Amygdala (tissue), 56 donors: ENCODE measurements at regions not wholly inside any gene's neighbourhood (a gene's known extent, or its start where the extent isn't known, plus 50 kb on each side); places are given as distances from the start of the nearest gene placed in this dataset.

Source experiments
- DNase-seq, 56 donors: peaks; one replicate each; lab custom pipeline; 2025; lab: John Stamatoyannopoulos, UW

- DNase-seq: no peak
Observed at GRCh38 chr16:74100395-74101326, 196.0 kb upstream of the PSMD7 start.

DNA sequence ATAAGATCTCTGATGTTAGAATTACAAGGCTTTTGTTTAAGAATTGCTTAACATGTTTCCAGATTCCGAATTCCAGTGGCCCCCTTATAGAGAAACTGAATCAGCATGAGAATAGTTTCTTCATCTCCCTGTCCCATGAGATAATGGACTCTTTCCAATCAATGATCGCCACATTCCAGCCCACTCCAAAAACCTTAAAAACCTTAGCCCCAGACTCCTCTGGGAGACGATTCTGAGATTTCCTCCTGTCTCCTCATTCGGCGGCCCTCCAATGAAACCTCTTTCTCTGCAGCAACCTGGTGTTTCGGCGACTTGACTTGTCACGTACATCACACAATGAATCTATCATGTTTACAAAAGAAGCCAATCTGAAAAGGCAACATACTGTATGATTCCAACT, 197.1 kb upstream of the PSMD7 start:
- no peak for DNase-seq

GRCh38 chr16:74094962-74095361, 201.7 kb upstream of the PSMD7 start:
- DNase-seq: no peak

DNA sequence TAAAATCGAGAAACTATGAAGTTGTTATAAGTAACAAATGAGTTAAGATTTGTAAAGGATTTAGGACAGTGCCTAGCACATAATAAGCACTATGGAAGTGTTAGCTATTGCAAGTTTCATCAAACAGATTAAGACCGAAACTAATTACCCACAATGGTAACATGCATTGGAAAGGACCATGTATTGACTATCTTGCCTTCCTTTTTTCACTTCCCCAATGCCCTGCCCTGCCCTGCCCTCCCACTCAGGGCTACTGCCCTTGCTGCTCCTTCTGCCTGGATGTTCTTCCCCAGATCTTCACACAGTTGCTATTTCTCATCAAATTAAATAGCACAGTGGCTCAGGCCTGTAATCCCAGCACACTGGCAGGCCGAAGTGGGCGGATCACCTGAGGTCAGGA, 202.1 kb upstream of the PSMD7 start:
- DNase-seq: no peak

- no peak for DNase-seq
Observed at GRCh38 chr16:74092336-74092735, 204.3 kb upstream of the PSMD7 start.

DNA sequence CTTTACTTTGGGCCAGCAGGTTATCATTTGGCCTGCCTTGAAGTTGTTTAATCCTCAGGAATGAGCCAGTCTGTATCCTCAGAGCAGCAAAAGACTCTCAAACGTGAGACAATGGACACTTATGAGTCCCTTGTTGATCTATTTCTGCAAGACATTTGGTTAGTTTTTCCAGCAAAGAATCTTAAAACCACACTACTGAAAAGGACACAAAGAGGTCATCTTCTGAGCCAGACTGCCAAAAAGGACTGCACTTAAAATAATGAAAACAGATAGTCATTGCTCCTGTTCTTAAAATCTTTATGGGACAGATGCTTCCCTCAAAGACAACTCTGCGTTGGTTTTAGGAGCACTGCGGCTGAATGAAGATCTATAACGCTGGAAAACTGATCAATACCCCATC, 205.7 kb upstream of the PSMD7 start:
- no peak for DNase-seq

DNA sequence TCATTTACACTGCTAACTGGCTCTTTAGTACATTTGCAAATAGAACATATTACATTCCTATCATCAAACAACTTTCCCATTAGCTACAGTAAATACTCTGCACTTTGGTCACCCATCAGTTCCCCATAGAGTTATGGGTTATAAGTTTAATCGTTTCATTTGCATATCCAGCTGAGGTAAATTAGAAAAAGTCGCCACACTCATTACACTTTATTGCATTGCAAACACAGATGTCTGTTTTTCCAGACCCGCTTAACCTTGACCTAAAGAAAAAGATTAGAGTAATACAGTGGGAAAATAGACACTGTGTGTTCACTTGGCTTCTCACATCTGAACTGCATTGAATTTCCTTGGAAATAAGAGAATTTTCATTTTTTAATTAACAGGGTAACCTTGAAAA, 213.1 kb upstream of the PSMD7 start:
- no peak for DNase-seq

- no peak for DNase-seq
Observed at GRCh38 chr16:74080311-74080710, 216.3 kb upstream of the PSMD7 start.

DNA sequence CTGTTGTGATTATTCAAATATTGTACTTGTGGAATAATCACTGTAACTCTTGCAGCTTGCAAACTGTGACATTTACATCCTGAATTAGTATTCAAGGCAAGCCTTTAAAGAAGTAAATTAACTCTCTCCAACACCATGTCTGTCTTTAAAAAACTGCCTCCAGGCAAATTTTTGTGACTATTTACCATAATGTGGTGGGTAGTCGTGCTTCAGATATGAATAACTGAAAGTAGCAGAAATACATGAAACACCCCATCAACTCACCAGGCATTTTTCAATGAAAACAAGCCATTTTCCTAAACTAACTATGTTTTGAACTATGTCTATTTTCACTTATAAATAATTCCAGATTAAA, 217.4 kb upstream of the PSMD7 start:
- DNase-seq: no peak

GRCh38 chr16:74078511-74079231, 217.9 kb upstream of the PSMD7 start:
- no peak for DNase-seq

DNA sequence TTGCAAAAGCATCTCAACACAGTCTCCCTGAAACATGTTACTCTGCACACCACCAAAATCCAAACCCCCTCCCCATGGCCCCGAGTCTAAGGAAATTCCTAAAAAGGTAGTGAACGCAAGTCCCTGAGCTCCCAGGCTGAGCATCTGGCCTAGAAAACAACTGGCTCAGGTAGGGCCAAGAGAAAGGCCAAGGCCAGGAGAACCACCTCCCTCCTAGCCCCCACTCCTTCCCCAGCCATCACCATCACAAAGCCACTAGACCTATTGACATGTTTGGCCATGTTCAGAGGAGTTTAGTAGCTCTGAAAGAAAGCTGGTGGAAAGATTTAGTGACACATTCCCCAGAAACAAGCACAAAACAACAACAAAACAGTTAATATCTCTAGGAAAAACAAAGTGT, 220.0 kb upstream of the PSMD7 start:
- DNase-seq: no peak

DNA sequence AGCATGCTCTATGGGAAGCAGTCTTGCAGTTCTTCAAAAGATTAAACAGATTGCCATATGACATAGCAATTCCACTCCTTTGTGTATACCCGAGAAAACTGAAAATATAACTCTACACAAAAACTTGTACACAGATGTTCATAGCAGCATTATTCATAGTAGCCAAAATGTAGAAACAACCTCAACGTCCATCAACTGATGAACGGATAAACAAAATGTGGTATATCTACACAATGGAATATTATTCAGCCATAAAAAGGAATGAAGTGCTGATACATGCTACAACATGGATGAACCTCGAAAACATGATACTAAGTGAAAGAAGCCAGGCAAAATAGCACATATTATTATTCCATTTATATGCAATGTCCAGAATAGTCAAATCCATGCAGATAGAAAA, 221.2 kb upstream of the PSMD7 start:
- no peak for DNase-seq

GRCh38 chr16:74073456-74073855, 223.2 kb upstream of the PSMD7 start:
- DNase-seq: no peak

- peak in 9 of 56 donors; percentile 1 to 47 (median 5) for DNase-seq
Observed at GRCh38 chr16:74071996-74072535, 224.5 kb upstream of the PSMD7 start.

DNA sequence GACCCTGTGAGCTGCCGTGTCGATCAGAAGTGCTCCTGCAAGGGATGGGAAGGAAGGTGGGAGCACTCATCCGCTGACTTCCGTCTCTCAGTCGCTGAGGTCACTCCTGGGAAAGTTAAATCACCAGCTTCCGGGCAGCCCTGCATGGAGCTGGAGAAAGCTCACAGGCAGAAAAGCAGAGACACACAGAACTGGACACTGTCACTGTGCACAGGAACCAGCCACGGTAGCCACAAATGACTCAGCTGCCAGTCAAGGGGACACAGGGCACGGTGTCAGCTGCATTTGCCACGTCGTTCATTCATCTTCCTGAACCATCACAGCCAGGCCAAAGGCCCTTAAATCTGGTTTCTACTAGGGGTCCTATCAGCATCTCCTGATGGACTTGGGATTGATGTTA, 226.4 kb upstream of the PSMD7 start:
- DNase-seq: no peak

- no peak for DNase-seq
Observed at GRCh38 chr16:74064120-74064735, 232.4 kb upstream of the PSMD7 start.

GRCh38 chr16:74053826-74054225, 242.8 kb upstream of the PSMD7 start:
- no peak for DNase-seq

GRCh38 chr16:74053312-74053711, 243.3 kb upstream of the PSMD7 start:
- no peak for DNase-seq

GRCh38 chr16:74052016-74052415, 244.6 kb upstream of the PSMD7 start:
- no peak for DNase-seq

DNA sequence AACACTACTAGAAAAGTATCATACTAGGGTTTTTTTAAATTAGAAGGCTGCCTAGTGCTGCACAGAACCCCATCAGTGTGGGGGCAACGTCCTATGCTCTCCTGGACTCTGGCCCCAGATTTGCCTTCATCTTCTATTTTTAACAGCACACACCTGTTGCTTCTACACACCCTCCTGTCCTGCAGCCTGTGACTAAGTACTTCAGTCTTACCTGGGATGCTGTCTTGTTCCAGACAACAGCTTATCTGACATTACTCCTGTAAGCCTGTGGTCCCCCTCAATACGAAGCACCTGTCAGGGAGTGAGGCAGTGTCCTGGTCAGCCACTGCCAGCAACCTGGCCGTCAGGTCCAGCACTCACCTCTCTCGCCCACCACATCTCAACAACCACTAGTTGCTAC, 247.6 kb upstream of the PSMD7 start:
- no peak for DNase-seq

DNA sequence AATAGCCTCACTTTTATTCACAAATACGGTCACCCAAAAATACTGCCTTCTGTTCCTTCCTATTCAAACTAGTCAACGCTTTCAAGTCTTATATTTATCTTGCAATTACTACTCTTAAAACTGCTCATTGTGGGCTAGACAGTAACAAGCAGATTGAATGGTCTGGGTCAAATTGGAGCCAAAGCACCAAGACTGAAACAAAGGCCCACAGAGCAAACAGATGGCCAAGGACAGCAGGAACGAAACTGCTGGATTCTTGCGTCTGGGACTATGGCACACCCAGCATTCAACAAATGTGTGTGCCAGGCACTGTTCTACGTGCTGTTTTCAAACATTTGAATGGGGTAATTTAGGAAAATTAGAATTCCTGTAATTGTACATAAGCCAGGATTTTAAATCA, 250.1 kb upstream of the PSMD7 start:
- no peak for DNase-seq
